NCI-H1048 (cell line): ENCODE measurements at regions not wholly inside any gene's neighbourhood (a gene's known extent, or its start where the extent isn't known, plus 50 kb on each side); places are given as distances from the start of the nearest gene placed in this dataset.

Experiments
- DNase-seq: peaks from one replicate; lab custom pipeline; 2025; lab: John Stamatoyannopoulos, UW

DNA sequence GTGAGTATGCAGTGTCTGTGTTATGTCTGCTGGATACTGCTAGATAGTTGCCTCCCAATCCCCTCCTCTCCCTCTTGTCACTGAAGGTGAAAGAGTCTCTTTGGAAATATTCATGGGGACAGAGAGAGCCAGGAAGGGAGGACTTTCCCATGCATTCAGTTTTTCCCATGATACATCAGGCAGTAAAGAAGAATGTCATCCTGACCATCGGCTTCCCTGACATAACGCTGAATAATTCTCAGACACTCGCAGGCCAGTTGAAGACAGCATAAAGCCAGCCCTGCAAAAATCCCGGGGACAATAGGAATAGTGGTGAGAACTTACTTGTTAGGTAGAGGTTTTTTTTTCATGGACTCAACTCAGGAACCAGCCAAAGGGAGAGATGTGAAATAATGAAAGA, 58.1 kb downstream of the KLF4 start:
- no peak for DNase-seq

DNA sequence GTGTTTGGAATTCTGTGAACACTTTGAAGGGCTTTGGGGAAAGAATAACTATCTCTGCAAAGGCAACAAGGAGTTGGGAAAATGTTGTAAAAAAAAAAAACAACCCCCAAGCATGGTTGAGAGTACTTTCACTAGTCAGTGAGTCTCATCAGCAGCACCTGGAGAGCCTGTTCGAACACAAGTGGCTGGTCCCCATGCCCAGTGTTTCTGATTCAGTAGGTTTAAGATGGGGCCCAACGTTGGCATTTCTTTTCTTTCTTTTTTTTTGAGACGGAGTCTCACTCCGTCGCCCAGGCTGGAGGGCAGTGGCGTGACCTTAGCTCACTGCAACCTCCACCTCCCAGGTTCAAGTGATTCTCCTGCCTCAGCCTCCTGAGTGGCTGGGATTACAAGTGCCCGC, 59.5 kb downstream of the KLF4 start:
- no peak for DNase-seq

DNA sequence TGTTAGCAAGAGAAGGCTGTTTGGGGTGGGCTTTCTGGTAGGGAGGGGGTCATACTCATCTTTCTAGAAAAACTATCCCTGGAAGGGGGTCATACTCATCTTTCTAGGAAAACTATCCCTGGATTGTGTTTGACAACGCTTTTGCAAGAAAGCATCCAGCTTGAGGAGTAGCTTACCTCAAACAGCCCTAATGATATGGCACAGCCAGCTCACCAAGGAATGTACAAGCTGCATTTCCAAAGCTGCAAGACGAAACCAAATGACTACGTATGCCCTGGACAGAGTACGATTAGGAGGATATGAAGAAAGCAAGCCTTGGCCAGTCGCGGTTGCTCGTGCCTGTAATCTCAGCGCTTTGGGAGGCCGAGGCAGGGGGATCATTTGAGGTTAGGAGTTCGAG, 63.4 kb downstream of the KLF4 start:
- DNase-seq: no peak

DNA sequence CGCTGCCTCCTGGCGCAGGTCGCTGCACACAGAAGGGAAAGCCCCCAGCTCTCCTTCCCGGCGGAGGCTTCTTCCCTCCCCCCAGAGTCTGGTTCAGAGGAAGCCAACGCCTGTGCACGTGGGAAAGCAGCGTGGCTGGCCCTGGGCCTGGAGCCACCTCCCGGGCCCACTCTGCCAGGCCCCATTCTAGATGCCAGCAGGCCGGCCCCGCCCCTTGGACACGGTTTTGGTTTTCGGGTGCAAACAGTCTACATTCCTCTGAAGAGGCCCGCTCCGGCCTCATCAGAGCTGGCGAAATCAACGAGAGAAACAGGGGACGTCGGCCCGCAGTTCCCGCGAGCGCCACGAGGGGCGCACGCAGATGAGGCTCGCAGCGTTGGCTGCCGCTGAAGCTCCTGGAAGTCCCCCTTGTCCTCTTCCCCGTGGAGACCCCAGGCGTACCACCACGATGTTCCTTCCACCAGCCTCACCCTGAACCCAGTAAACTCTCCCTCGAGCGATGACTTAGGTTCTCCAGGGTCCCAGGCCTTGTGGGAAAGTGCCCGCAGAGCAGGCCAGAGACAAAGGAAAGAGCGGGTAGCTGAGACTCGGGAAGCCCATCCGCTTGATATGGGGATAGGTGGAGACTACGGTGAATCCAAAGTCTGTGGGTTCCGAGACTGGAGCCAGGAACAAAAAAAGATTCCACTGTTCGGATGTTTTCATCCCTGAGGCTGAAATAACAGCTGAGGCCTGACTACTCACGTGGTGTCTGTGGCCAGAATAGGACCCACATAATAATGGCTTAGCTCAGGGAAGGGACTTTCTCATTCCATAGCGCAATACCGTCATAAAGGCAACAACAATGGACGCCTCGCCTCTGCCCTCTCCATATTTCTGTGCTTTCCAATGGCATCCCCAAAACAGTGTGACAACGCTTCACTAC, 64.2 kb downstream of the KLF4 start:
- DNase-seq: no peak

DNA sequence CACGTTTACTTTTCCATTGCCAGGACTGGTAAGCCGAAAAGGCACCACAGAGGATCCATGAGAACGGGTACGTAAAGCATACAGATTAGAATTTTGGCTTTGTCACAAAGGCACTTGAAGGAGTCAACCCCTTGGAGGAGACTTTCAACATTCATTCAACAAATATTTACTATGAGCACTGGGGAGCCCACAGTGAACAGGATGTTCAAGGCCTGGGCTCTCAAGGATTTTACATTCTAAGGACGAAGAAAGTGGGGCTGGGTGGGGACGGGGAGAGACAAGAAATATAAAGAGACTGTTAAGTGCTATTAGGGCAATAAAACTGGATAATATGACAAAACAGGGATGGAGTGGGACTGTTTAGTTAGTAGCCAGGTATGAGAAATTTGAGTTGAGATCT, 66.0 kb downstream of the KLF4 start:
- DNase-seq: no peak

DNA sequence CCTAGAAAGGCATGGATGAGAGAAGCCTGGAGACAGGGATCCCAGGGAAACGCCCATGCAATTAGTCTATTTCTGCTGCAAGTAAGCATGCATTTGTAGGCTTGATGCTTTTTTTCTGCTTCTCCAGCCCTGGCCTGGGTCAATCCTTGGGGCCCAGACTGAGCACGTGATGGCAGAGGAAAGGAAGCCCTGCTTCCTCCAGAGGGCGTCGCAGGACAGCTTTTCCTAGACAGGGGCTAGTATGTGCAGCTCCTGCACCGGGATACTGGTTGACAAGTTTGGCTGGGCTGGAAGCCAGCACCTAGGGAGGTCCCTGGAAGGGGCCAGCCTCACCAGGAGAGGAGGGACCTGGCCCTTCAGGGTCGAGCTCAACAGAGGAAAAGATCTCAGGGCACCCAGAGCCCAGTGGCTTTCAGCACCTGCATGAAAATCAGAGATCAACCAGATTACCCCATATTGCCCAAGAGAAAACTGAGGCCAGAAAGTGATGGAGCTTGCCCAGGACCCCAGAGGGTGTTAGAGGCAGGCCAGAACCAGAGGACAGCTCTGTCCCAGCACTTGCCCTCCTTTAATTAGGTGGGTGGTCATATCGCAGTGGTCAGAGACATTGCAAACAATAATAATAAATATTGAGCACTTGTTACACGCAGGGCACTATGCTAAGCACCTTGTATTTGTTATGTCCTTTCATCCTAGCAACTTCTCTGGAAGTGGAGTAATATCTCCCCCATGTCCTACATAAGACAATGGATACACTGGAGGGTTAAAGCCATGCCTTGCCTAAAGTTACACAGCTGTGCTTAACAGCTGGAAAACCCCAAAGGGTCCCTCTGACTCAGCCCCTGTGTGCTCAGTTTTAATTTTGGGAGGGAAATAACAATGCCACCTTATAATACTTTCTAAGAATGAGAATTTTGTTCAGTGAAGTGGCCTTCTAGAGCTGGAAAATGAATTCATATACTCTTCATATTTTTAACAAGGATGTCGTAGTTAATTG, 67.1 kb downstream of the KLF4 start:
- DNase-seq: peak; percentile 69

DNA sequence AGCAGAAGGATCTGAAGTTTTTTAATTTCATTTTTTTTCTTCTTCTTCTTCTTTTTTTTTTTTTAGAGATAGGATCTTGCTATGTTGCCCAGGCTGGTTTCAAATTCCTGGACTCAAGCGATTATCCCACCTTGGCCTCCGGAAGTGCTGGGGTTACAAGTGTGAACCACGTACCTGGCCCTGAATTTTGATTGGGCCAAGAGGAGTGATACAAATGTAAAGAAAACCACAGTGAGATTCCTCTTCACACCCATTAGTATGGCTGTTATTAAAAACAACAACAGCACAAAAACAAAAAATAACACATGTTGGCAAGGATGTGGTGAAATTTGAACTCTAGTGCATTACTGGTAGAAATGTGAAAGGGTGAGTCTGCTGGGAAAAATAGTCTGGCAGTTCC, 79.1 kb downstream of the KLF4 start:
- no peak for DNase-seq

DNA sequence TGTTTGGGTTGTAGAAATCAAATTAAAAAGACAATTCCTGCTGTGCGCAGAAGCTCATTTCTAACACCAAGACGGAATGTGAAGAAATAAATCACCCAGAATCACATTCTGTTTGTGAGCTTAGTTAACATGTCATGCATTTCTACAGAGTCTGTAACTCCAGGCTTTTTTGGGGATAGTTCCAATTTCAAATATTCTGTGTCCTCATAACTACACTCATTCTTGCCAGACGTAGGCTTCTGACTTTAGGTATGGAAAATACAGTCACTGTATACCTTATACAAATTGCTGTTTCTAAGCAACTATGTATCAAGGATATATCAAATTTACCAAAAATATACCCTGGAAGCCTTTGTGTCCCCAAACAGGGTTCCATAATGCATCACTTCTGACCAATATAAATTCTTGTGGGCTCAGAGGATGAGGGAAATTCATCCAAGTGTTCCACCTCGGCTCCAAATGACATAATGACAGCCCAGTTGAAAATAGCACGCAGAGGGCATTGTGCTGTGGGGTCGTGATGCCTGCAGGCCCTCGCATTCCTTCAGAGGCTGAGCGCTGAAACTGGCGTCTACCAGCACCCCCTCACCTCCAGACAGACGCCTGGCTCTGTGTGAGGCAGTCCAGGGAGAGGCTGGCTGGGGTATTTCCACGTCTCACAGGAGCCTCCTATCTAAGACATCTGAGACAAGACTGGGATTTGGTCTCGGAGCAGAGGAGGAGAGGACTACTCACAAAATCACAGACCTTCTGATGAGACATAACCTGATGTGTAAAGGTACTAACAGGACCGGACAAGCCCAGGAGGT, 79.8 kb downstream of the KLF4 start:
- no peak for DNase-seq

DNA sequence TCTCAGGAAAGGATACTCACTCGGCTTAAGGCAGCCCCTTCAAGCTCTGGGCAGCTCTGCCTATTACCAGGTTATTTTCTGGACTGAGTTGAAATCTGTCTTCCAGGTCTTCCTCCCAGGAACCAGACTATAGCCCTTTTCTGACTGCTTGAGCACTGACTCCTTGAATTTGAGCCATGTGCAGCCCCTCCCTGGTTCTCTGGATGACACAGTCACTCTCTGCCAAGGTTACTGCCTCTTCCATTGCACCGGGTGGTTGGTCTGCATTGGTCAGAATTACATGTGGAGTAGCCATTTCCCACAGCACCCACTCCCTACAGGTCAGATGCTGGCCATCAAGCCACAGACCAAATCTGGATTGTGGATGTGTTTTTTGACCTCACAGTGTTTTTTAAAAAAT, 81.9 kb downstream of the KLF4 start:
- no peak for DNase-seq

DNA sequence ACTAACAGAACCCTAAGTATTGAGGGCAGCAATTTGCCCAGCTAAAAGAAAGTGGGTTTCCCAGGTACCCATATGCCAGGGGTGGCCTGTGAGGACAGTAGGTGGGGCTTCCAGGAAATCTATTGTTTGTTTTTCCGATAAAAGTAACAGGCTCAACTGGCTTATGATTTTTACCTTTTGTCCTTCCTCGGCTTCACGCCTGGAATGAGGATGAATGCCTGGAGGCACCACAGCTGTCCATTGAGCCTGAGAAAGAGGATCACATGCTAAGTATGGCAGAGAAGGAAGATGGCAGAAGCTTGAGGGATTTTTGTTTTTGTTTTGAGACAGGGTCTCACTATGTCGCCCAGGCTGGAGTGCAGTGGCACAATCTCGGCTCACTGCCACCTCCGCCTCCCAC, 84.1 kb downstream of the KLF4 start:
- DNase-seq: no peak

DNA sequence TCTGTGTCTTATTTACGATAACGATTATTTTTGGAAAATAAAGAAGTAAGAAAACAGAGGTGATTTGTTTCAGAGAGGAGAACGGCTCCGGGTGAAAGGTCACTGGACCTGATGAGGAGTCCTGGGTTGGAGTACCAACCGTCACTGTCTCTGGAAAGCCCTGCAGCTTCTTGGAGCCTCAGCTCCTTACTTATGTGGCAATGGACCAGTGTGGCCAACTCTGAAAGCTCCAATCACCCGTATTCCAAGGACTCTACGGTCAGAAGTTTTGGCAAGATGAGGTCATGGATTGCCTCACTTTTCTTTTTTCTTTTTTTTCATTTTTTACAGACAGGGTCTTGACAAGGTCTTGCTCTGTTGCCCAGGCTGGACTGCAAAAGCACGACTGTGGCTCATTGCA, 84.8 kb downstream of the KLF4 start:
- DNase-seq: no peak

DNA sequence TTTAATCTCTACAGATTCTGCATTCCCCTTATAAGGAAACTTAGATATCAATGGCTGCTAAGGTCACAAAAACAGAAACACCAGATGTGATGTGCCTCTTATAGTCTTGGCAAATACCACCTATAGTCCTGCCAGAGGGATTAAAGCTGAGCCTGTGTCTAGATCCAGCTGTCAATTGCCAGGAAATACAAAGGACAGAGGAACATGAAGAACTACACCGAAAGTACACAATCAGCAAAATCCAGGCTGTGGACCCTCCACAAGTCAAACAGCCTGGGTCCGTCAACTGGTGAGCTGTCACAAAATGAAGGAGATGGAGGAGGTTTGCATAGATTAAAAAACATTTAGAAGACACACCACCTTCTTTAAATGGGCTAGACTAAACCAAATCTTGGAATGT, 85.4 kb downstream of the KLF4 start:
- DNase-seq: no peak

DNA sequence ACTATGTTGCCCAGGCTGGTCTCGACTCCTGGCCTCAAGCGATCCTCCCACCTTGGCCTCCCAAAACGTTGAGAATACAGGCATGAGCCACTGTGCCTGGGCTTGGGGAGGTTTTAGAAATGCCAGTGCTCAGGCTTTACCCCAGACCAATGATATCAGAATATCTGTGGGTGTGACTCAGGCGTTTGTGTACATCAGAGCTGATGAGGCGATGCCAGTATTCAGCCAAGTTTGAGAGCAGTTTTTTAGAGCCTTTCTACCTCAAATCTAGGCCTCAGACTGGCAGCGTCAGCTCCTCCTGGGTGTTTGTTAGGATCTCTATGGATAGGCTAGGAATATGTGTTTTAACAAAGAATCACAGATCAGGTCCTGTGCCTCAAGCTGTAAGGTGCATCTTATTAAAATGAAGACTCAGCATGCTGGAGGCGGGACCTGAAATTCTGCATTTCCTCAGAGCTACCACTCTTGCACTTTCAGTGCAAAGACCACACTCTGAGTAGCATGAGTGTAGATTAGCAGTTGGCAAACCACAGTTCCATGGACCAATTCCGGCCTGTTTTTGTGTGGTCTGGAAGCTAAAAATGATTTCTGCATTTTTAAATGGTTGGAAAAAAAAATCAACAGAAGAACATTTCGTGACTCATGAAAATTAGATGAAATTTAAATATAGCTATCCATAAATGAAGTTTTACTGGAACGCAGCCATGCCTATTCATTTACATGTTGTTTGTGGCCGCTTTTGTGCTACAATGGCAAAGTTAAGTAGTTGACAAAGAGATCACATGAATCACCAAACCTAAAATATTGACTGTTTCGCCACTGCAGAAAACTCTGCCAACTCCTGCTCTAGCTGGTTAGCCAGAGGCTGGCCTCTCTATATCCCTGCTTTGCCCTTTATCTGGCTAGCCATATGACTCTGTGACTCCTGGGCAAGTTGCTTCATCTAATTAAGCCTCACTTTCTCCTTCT, 92.2 kb downstream of the KLF4 start:
- DNase-seq: peak; percentile 35

DNA sequence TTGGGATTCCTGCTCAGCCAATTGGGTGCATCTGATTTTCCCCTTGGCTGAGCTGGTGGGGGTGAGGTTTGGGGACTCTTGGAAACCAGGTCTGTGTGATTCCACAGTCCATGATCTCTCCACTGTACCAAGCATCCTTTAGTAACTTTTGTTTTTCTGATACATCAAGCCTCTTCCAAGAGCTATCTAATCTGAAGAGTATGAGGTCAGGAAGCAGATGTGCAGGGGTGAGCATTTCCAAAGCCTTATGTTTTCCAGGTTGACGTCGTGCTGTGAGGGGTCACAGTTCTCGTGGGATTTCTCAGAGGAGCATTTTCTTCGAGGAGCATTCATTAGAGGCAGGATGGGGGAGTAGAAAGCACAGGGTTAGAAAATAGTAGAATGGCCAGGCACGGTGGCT, 95.3 kb downstream of the KLF4 start:
- no peak for DNase-seq

DNA sequence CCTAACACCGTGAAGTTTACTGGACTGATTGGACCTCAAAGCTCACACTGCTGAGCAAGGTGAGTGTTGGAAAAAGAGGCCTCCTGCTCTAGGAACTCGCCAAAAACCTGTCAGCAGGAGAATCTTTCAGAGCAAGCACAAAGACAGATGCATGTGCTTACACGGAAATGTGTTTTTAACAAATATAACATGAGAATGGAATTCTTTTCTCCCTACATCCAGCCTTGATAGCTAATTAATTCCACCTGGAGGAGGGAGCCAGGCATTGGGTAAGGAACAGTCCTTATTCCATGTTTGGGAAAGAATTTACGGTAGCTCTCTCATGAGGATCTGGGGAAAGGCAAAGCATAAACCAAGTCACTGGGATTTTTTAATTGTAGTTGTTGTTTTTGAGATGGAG, 98.8 kb downstream of the KLF4 start:
- no peak for DNase-seq

DNA sequence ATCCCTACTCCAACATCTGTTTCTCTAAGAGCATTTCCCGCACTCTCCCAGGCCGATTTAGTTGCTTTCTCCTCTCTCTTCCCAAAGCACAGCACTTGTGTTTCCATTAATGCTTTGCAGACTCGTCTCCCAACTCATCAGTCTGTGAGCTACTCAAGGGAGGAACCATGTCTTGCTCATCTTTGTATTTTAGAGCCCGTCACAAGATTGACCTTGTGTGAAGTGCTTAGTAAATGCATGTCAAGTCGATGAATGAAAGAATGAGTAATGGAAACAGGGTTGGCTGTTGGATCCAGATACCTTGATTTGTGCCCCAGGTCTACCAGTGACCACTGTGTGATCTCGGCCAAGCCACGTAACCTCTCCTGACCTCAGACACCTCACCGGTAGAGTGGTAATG, 99.3 kb downstream of the KLF4 start:
- no peak for DNase-seq

DNA sequence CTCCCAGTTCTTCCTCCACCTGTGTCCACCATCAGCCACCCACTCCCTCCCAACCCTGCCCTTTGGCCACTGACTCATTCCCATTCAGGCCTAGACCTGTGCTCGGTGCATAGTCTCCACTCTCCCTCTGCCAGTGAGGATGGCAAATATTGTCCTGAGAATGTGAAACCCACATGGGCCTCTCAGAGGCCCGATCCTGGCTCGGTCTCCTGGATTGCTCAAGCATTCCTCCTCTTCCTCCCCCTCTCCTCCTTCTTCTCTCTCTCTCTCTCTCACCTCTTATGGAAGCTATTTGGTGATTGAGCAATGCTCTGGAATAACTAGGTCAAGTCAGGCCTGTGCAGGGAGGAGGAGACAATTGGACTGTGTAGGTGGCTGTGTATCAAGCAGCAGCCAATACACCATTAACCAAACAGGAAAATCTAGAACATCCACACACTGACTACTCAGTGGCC, 99.9 kb downstream of the KLF4 start:
- DNase-seq: no peak

DNA sequence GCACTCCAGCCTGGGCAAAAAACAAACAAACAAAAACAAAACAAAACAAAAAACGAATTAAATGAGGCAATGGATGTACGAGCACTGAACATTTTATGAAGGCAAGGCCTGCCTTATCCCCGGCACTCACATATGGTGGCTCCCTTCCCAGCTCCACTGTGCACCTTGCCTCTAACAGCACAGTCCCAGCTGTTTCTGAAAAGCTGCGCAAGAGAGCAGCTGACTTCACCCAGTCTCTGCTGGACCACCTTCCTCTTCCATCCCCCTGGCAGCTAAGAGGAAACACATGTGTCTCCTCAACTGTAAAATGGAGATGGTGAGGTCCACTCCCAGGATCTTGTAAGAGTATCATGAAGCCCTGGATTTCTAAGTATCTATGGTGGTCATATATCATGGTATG, 100.7 kb downstream of the KLF4 start:
- DNase-seq: no peak

DNA sequence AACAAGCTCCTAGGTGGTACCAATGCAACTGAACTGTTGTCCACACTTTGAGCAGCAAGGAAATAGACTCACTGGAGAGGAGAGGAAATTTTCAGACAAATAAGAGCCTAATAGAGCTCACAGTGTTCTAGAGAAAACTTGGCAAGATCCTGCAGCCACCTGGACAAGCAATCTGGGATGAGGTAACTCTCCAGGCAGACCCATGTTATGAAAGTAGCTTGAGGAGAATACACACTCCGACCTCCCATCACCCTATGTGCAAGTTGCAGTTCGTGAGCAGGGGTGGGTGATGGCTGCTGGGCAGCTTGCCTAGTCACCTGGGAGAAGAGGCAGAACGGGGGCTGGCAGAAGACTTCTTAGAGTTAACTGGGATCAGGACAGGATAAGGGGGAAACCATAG, 102.2 kb downstream of the KLF4 start:
- DNase-seq: no peak

DNA sequence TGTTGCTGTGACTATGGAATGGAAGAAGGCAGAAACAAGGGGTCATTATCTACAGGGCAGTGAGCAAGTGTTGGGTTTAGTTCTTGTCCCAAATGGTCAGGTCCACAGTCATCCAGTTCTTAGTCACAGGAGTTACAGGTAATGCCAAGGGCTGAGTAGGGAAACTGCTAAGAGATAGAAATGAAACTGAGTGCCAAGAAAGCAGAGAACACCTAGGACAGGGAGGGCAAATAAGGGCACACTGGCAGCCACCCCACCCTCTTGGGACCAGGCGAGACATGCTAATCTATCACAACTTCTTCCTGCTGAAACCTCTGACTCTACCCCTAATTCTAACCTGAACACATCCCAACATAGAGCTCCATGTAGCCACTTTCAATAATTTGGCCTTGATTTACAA, 103.2 kb downstream of the KLF4 start:
- no peak for DNase-seq
